Nephron progenitor cell (in vitro differentiated cells): ENCODE measurements at regions not wholly inside any gene's neighbourhood (a gene's known extent, or its start where the extent isn't known, plus 50 kb on each side); places are given as distances from the start of the nearest gene placed in this dataset.

ENCODE experiments used
- DNase-seq: peaks from one replicate; pipeline ENCODE4 v3.0.0; 2021
- H3K27ac Mint-ChIP-seq: 2 replicates; pipeline ENCODE4 v1.8.0; 2021; ENCODE audit warnings: mild to moderate bottlenecking, moderate library complexity, mixed read lengths
- H3K27me3 Mint-ChIP-seq: 2 replicates; pipeline ENCODE4 v1.8.0; 2021; ENCODE audit warnings: mild to moderate bottlenecking, low read depth, mixed read lengths; ENCODE audit not compliant: poor library complexity
- H3K36me3 Mint-ChIP-seq: 2 replicates; pipeline ENCODE4 v1.8.0; 2021; ENCODE audit warnings: low read depth, mixed read lengths
- H3K4me1 Mint-ChIP-seq: 2 replicates; pipeline ENCODE4 v1.8.0; 2021; ENCODE audit warnings: mixed read lengths
- H3K4me3 Mint-ChIP-seq: 2 replicates; pipeline ENCODE4 v1.8.0; 2021; ENCODE audit warnings: mild to moderate bottlenecking, moderate library complexity, mixed read lengths
- H3K9me3 Mint-ChIP-seq: 2 replicates; pipeline ENCODE4 v1.8.0; 2021; ENCODE audit warnings: mild to moderate bottlenecking, moderate library complexity, mixed read lengths
- CTCF ChIP-seq: fragments of 200-600 bp; sonication (generic); IDR thresholded peaks from 2 replicates; pipeline ENCODE4 v1.5.0; 2021; ENCODE audit warnings: antibody characterized with exemption

- Mint-ChIP-seq H3K27me3 (peaks cover 3% of the 10 kb centered on the region), H3K4me3 (no peak overlapping the region), H3K27ac (no peak overlapping the region), H3K4me1 (no peaks in the 10 kb centered on the region), H3K9me3 (no peaks in the 10 kb centered on the region), H3K36me3 (no peaks in the 10 kb centered on the region)
- no peak for TF ChIP-seq CTCF
- no peak for DNase-seq
These were observed 558.7 kb upstream of the VSTM2A start for GRCh38 chr7:53983480-53983879.

- peaks cover 3% of the 10 kb centered on the region for H3K27me3 Mint-ChIP-seq
- H3K4me1 Mint-ChIP-seq = no peaks in the 10 kb centered on the region
- H3K4me3 Mint-ChIP-seq = no peak overlapping the region
- no peak overlapping the region for H3K27ac Mint-ChIP-seq
- H3K36me3 Mint-ChIP-seq = no peaks in the 10 kb centered on the region
- TF ChIP-seq CTCF = no peak
- DNase-seq = no peak
- no peaks in the 10 kb centered on the region for H3K9me3 Mint-ChIP-seq
These were observed 557.4 kb upstream of the VSTM2A start for GRCh38 chr7:53984776-53985175.

- Mint-ChIP-seq H3K9me3 (no peaks in the 10 kb centered on the region), H3K4me1 (no peaks in the 10 kb centered on the region), H3K27ac (no peak overlapping the region), H3K36me3 (no peaks in the 10 kb centered on the region), H3K4me3 (no peak overlapping the region), H3K27me3 (peaks cover 3% of the 10 kb centered on the region)
- no peak for TF ChIP-seq CTCF
- no peak for DNase-seq
These were observed 553.8 kb upstream of the VSTM2A start for GRCh38 chr7:53988376-53988775.

GRCh38 chr7:53993224-53993623, 549.0 kb upstream of the VSTM2A start:
- Mint-ChIP-seq H3K36me3 (no peaks in the 10 kb centered on the region), H3K4me3 (no peak overlapping the region), H3K27me3 (no peaks in the 10 kb centered on the region), H3K27ac (no peak overlapping the region), H3K9me3 (no peaks in the 10 kb centered on the region), H3K4me1 (no peaks in the 10 kb centered on the region)
- no peak for TF ChIP-seq CTCF
- DNase-seq = no peak

- Mint-ChIP-seq H3K4me1 (no peaks in the 10 kb centered on the region), H3K9me3 (no peaks in the 10 kb centered on the region), H3K4me3 (no peak overlapping the region), H3K27me3 (no peaks in the 10 kb centered on the region), H3K36me3 (no peaks in the 10 kb centered on the region), H3K27ac (no peak overlapping the region)
- no peak for DNase-seq
- TF ChIP-seq CTCF = no peak
These were observed 545.3 kb upstream of the VSTM2A start for GRCh38 chr7:53996876-53997275.

GRCh38 chr7:54014765-54015164, 527.4 kb upstream of the VSTM2A start:
- no peaks in the 10 kb centered on the region for H3K36me3 Mint-ChIP-seq
- no peak for TF ChIP-seq CTCF
- no peak for DNase-seq
- H3K27ac Mint-ChIP-seq = no peak overlapping the region
- peaks cover 8% of the 10 kb centered on the region for H3K4me1 Mint-ChIP-seq
- H3K4me3 Mint-ChIP-seq = no peak overlapping the region
- no peaks in the 10 kb centered on the region for H3K27me3 Mint-ChIP-seq
- no peaks in the 10 kb centered on the region for H3K9me3 Mint-ChIP-seq
